OCI-LY7 (cell line): ENCODE measurements at regions not wholly inside any gene's neighbourhood (a gene's known extent, or its start where the extent isn't known, plus 50 kb on each side); places are given as distances from the start of the nearest gene placed in this dataset.
A peak's percentile ranks its signal among the peaks of the same experiment; 100 is the strongest.

Source experiments
- BruUV-seq: library from RNA; stranded (reverse); fragments of 400-500 nt; replicated peaks from 2 replicates; lab custom pipeline; 2021; lab: Mats Ljungman, UMichigan
- CTCF ChIA-PET: fragments of 300-600 bp; sonication (Branson Sonifier 250); formaldehyde crosslinking; loops from one replicate; lab custom pipeline; 2022; ENCODE audit warnings: antibody characterized with exemption; ENCODE audit not compliant: unreplicated experiment; lab: Charles Lee
- POLR2A ChIA-PET: fragments of 300-600 bp; sonication (Branson Sonifier 250); formaldehyde crosslinking; loops from one replicate; lab custom pipeline; 2022; ENCODE audit warnings: antibody characterized with exemption; lab: Charles Lee
- DNase-seq: peaks from one replicate; pipeline ENCODE4 v3.0.0-alpha.2; 2015; ENCODE audit warnings: low spot score
- H2AFZ ChIP-seq: fragments of 200-600 bp; sonication (generic), shearing (Covaris generic); 2 replicates; pipeline ENCODE4 v1.6.1; 2014; ENCODE audit warnings: mild to moderate bottlenecking, antibody characterized with exemption, low read length, moderate library complexity
- H3K27ac ChIP-seq: fragments of 200-600 bp; sonication (generic); 2 replicates; pipeline ENCODE4 v1.5.1; 2014; ENCODE audit warnings: mixed run types, low read depth, mild to moderate bottlenecking, moderate library complexity, low read length, inconsistent platforms; ENCODE audit not compliant: poor library complexity, severe bottlenecking
- H3K36me3 ChIP-seq: fragments of 200-600 bp; sonication (generic); 2 replicates; pipeline ENCODE4 v1.6.1; 2014; ENCODE audit warnings: mild to moderate bottlenecking, antibody characterized with exemption, low read length, moderate library complexity, mixed read lengths; ENCODE audit not compliant: insufficient read depth
- H3K4me1 ChIP-seq: fragments of 200-600 bp; sonication (generic); 2 replicates; pipeline ENCODE4 v1.5.1; 2014; ENCODE audit warnings: mild to moderate bottlenecking, low read length; ENCODE audit not compliant: insufficient read depth, poor library complexity, severe bottlenecking
- H3K4me2 ChIP-seq: fragments of 200-600 bp; sonication (generic); 2 replicates; pipeline ENCODE4 v1.6.1; 2014; ENCODE audit warnings: mild to moderate bottlenecking, low read length
- H3K4me3 ChIP-seq: fragments of 200-600 bp; sonication (generic); 2 replicates; pipeline ENCODE4 v1.5.1; 2014; ENCODE audit warnings: mild to moderate bottlenecking, low read depth, low read length; ENCODE audit not compliant: poor library complexity, severe bottlenecking
- H3K79me2 ChIP-seq: fragments of 200-600 bp; sonication (generic); 2 replicates; pipeline ENCODE4 v1.6.1; 2016; ENCODE audit warnings: low read depth, mild to moderate bottlenecking, low read length, moderate library complexity, mixed read lengths; ENCODE audit not compliant: insufficient read depth
- H3K9me2 ChIP-seq: fragments of 200-600 bp; sonication (generic); 2 replicates; pipeline ENCODE4 v1.6.1; 2016; ENCODE audit warnings: mild to moderate bottlenecking, low read length, mixed read lengths; ENCODE audit not compliant: insufficient read depth
- H3K9me3 ChIP-seq: fragments of 200-600 bp; sonication (generic); 2 replicates; pipeline ENCODE4 v1.6.1; 2014; ENCODE audit warnings: mild to moderate bottlenecking, mixed run types, low read length, mixed read lengths
- H4K20me1 ChIP-seq: fragments of 200-600 bp; sonication (generic); 2 replicates; pipeline ENCODE4 v1.6.1; 2014; ENCODE audit warnings: mild to moderate bottlenecking, antibody characterized with exemption, low read length, moderate library complexity, mixed read lengths; ENCODE audit not compliant: insufficient read depth
- CTCF ChIP-seq: fragments of 200-600 bp; sonication (generic); conservative IDR thresholded peaks from 2 replicates; pipeline ENCODE4 v1.5.1; 2014; ENCODE audit warnings: mild to moderate bottlenecking, antibody characterized with exemption, low read length, moderate library complexity, mixed read lengths
- EZH2phosphoT487 ChIP-seq: fragments of 200-600 bp; sonication (generic); IDR thresholded peaks from 2 replicates; pipeline ENCODE4 v1.6.1; 2018; ENCODE audit warnings: low read depth, borderline replicate concordance, mild to moderate bottlenecking, mixed run types, antibody characterized with exemption, low read length, moderate library complexity, mixed read lengths
- intact Hi-C: fragments of 100-400 bp; cut with micrococcal nuclease; formaldehyde crosslinking; loops from one replicate; pipeline ENCODE4 v1.10.0; 2022; ENCODE audit not compliant: unreplicated experiment

GRCh38 chr2:220053919-220054318, 426.5 kb downstream of the SLC4A3 start:
- no peaks in the 10 kb centered on the region for H3K36me3 ChIP-seq
- CTCF ChIA-PET, result no interaction called here
- peak; percentile 3 for DNase-seq
- no peak overlapping the region for H2AFZ ChIP-seq
- H3K4me3 ChIP-seq, result no peak overlapping the region
- BruUV-seq, result no TSS peak
- no peak overlapping the region for H3K27ac ChIP-seq
- H3K4me2 ChIP-seq, result no peak overlapping the region
- H3K9me3 ChIP-seq, result peaks cover 3% of the 10 kb centered on the region; the same call in 1 of the 2 replicates
- peak; percentile 61 for TF ChIP-seq CTCF
- TF ChIP-seq EZH2phosphoT487, result no peak
- no peaks in the 10 kb centered on the region for H4K20me1 ChIP-seq
- intact Hi-C loops, result no loop called here
- H3K79me2 ChIP-seq, result no peaks in the 10 kb centered on the region
- POLR2A ChIA-PET, result interaction anchor here (0.9 to 1.3 kb wide), 2 partner anchors 13 to 1875 kb away, joined by 5 read pairs; no protein-coding TSS in a partner anchor
- H3K4me1 ChIP-seq, result no peaks in the 10 kb centered on the region
- no peaks in the 10 kb centered on the region for H3K9me2 ChIP-seq

DNA sequence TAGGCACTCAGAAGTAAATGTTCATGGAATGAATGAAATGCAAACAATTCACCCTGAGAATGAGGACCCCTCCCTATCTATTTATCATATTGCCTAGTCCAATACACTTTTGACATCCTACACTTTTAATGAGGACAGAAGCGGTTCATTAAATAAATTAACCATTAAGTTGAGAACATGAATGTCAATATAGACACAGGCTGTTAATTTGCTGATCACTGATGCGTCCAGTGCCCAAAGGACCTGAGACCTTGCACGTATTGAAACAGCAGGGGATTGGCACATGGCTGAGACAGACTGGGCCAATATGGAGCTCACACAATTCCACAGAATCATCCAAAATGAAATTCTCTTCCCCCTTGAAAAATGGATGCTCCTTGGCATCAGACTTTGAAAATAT, 430.0 kb downstream of the SLC4A3 start:
- no TSS peak for BruUV-seq
- Histone ChIP-seq H4K20me1 (no peaks in the 10 kb centered on the region), H3K9me2 (no peaks in the 10 kb centered on the region), H3K4me1 (no peaks in the 10 kb centered on the region), H3K9me3 (peaks cover 3% of the 10 kb centered on the region; the same call in 1 of the 2 replicates), H2AFZ (no peak overlapping the region), H3K27ac (no peak overlapping the region), H3K79me2 (no peaks in the 10 kb centered on the region), H3K4me3 (no peak overlapping the region), H3K4me2 (no peak overlapping the region), H3K36me3 (no peaks in the 10 kb centered on the region)
- ChIA-PET POLR2A (no interaction called here), CTCF (no interaction called here)
- DNase-seq, result no peak
- intact Hi-C loops, result no loop called here
- TF ChIP-seq EZH2phosphoT487 (no peak), CTCF (no peak)

DNA sequence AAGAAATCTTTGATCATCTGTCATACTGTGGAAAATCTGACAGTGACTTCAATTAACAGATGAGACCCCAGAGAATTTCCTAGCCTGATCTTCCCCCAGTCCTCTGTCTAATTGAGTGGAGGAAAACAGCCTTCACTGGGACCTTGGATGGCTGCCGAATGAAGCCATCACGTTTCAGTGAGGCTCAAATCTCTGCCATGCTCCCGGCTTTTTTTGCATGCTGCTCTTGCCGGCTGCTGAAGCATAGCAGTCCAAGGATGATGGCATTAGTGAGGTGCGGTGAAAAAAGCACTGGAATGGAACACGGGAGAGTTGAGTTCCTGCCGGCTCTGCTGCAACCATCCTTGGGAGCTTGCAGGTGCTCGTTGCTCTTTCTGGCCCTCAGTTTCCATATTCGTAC, 430.5 kb downstream of the SLC4A3 start:
- DNase-seq, result no peak
- BruUV-seq, result no TSS peak
- Histone ChIP-seq H3K79me2 (no peaks in the 10 kb centered on the region), H3K9me2 (no peaks in the 10 kb centered on the region), H3K36me3 (no peaks in the 10 kb centered on the region), H2AFZ (no peak overlapping the region), H3K4me2 (no peak overlapping the region), H3K27ac (no peak overlapping the region), H3K4me3 (no peak overlapping the region), H4K20me1 (no peaks in the 10 kb centered on the region), H3K4me1 (no peaks in the 10 kb centered on the region), H3K9me3 (peaks cover 3% of the 10 kb centered on the region; the same call in 1 of the 2 replicates)
- intact Hi-C loops, result no loop called here
- TF ChIP-seq CTCF (no peak), EZH2phosphoT487 (no peak)
- ChIA-PET POLR2A (no interaction called here), CTCF (no interaction called here)
